HG02798 (cell line): ENCODE measurements at regions not wholly inside any gene's neighbourhood (a gene's known extent, or its start where the extent isn't known, plus 50 kb on each side); places are given as distances from the start of the nearest gene placed in this dataset.
"Not testable (repeated sequence)": the region's sequence is repeated elsewhere in the genome, so short reads cannot be mapped to it uniquely, and the experiment has no call there.

Experiments
- ATAC-seq: cut with Tn5 transposase; IDR thresholded peaks from one replicate; pipeline ENCODE4 v1.9.1; 2021; ENCODE audit warnings: mild to moderate bottlenecking; ENCODE audit not compliant: unreplicated experiment, poor library complexity

GRCh38 chr10:90224791-90225566 is 523.6 kb downstream of the KIF20B start:
- no peak for ATAC-seq

- ATAC-seq, result no peak
Measured at GRCh38 chr10:90226517-90226916, 525.1 kb downstream of the KIF20B start.

- ATAC-seq, result no peak
Measured at GRCh38 chr10:90227217-90227656, 525.8 kb downstream of the KIF20B start.

- ATAC-seq, result no peak
Measured at GRCh38 chr10:90227786-90228185, 526.4 kb downstream of the KIF20B start.

- no peak for ATAC-seq
Measured at GRCh38 chr10:90229486-90229885, 528.1 kb downstream of the KIF20B start.

GRCh38 chr10:90233805-90234204 is 532.4 kb downstream of the KIF20B start:
- ATAC-seq, result not testable (repeated sequence)

GRCh38 chr10:90245623-90246022 is 544.2 kb downstream of the KIF20B start:
- ATAC-seq, result no peak

GRCh38 chr10:90250784-90251183 is 549.4 kb downstream of the KIF20B start:
- not testable (repeated sequence) for ATAC-seq

- no peak for ATAC-seq
Measured at GRCh38 chr10:90269699-90270098, 568.3 kb downstream of the KIF20B start.

- ATAC-seq, result no peak
Measured at GRCh38 chr10:90274721-90275468, 573.5 kb downstream of the KIF20B start.

- ATAC-seq, result no peak
Measured at GRCh38 chr10:90276894-90277475, 575.6 kb downstream of the KIF20B start.

- no peak for ATAC-seq
Measured at GRCh38 chr10:90286406-90286805, 571.4 kb downstream of the HTR7 start.

- ATAC-seq, result no peak
Measured at GRCh38 chr10:90286941-90287340, 570.9 kb downstream of the HTR7 start.

- ATAC-seq, result no peak
Measured at GRCh38 chr10:90288391-90288933, 569.4 kb downstream of the HTR7 start.

- ATAC-seq, result no peak
Measured at GRCh38 chr10:90289037-90289436, 568.8 kb downstream of the HTR7 start.

GRCh38 chr10:90293616-90294015 is 564.2 kb downstream of the HTR7 start:
- ATAC-seq, result no peak

- not testable (repeated sequence) for ATAC-seq
Measured at GRCh38 chr10:90294821-90295540, 562.9 kb downstream of the HTR7 start.

- not testable (repeated sequence) for ATAC-seq
Measured at GRCh38 chr10:90302031-90302430, 555.8 kb downstream of the HTR7 start.

- ATAC-seq, result no peak
Measured at GRCh38 chr10:90302758-90303481, 554.9 kb downstream of the HTR7 start.

GRCh38 chr10:90304533-90304932 is 553.3 kb downstream of the HTR7 start:
- ATAC-seq, result no peak
